ENCODE measurements at regions not wholly inside any gene's neighbourhood (a gene's known extent, or its start where the extent isn't known, plus 50 kb on each side); places are given as distances from the start of the nearest gene placed in this dataset.

DNA sequence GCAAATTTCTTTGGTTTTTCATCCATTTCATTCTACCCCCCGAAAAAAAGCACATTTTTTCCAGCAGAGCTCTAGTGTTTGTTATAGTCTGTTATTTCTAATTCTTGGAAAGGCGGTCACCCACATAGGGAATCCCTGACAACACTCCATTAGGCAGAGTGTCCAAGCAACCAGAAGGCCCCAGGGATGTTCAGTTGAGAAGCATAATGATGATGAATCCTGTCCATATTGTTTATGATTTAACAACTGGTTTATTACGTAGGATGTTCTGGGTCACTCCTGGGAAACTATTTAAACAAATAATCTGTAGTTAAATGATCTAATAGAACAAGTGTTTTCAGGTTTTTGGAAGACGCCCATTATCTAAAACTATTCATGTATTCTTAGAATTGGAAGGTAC, 388.7 kb downstream of the TNS1 start:
- Histone ChIP-seq H3K27ac (ENCODE audit: control insufficient read depth, insufficient read depth) (no peak overlapping the region), H4K20me1 (ENCODE audit: control insufficient read depth, insufficient read depth) (no peaks in the 10 kb centered on the region), H3K9me3 (replicated peaks; ENCODE audit: control insufficient read depth, insufficient read depth, low read length) (no peaks in the 10 kb centered on the region), H3K27me3 (replicated peaks in 1 of 2; ENCODE audit: control insufficient read depth in 2 of 2, insufficient read depth in 2 of 2, low read length in 1 of 2) (no peaks in the 10 kb centered on the region; a peak in 1 of 4 replicates), H3K4me2 (ENCODE audit: control insufficient read depth, insufficient read depth) (no peak overlapping the region), H3K4me3 (no peak overlapping the region), H3K4me1 (ENCODE audit: control insufficient read depth, insufficient read depth, low read length) (peaks cover 13% of the 10 kb centered on the region), H2AFZ (ENCODE audit: control insufficient read depth, low read depth, low read length) (no peak overlapping the region), H3K79me2 (ENCODE audit: control insufficient read depth, insufficient read depth, low read length) (no peaks in the 10 kb centered on the region), H3K9ac (ENCODE audit: control insufficient read depth, insufficient read depth, low read length) (no peak overlapping the region), H3K36me3 (ENCODE audit: control insufficient read depth in 2 of 2, insufficient read depth in 2 of 2, low read length in 1 of 2) (no peaks in the 10 kb centered on the region)
- in situ Hi-C loops (cut with MboI) (no loop called here), intact Hi-C loops (cut with micrococcal nuclease; ENCODE audit: unreplicated experiment) (no loop called here)
- POLR2A ChIA-PET: no interaction called here
- BruUV-seq (replicated peaks): no TSS peak
- ATAC-seq (no peak), DNase-seq (ENCODE audit: low read depth, low spot score) (no peak), FAIRE-seq (no peak)
- SMC1A ChIA-PET (ENCODE audit: uncharacterized antibody, unreplicated experiment): no interaction called here
- CTCF ChIA-PET: interaction anchor here (1.2 kb wide), 1 partner anchor 38 kb away, joined by 3 read pairs; no protein-coding TSS in a partner anchor
- 40% methylated on average over 4 of the region's 4 CpGs for WGBS (ENCODE audit: insufficient coverage, insufficient replicate concordance, low lambda C conversion rate, missing lambda C conversion rate)
- 0 out of 4 replicates have a peak, but pooled peaks of 1 of the 2 experiments have one; percentile 56 for TF ChIP-seq CEBPB (IDR thresholded peaks at IDR 0.05; ENCODE audit: borderline replicate concordance in 1 of 2, low read depth in 2 of 2, low read length in 2 of 2)
- no peak for TF ChIP-seq SRF (IDR thresholded peaks at IDR 0.05; ENCODE audit: low read depth in 2 of 2, low read length in 2 of 2)
- RAD21 ChIA-PET (ENCODE audit: unreplicated experiment): no interaction called here

DNA sequence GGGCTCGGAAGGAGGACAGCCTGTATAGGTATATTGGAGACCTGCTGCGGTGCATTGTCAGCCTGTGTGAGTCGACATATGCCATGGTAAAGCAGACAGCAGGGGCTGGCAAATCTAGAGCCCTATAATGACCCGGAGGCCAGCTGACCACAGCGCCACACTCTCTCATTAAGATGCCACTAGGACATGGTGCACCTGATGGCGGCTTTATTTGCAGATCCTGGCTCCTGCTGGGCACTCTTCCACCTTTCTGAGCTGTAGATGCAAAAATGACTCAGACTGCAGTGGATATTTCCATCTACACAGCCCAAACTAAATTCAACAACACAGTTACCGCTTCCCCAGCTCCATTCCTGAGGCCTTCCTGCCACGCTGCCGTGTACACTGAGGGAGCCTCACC, 389.9 kb downstream of the TNS1 start:
- in situ Hi-C loops (cut with MboI) (no loop called here), intact Hi-C loops (cut with micrococcal nuclease; ENCODE audit: unreplicated experiment) (no loop called here)
- RAD21 ChIA-PET (ENCODE audit: unreplicated experiment): no interaction called here
- Histone ChIP-seq H3K9ac (ENCODE audit: control insufficient read depth, insufficient read depth, low read length) (no peak overlapping the region), H3K4me2 (ENCODE audit: control insufficient read depth, insufficient read depth) (no peak overlapping the region), H2AFZ (ENCODE audit: control insufficient read depth, low read depth, low read length) (no peak overlapping the region), H3K9me3 (replicated peaks; ENCODE audit: control insufficient read depth, insufficient read depth, low read length) (no peaks in the 10 kb centered on the region), H3K4me1 (ENCODE audit: control insufficient read depth, insufficient read depth, low read length) (peaks cover 13% of the 10 kb centered on the region), H4K20me1 (ENCODE audit: control insufficient read depth, insufficient read depth) (no peaks in the 10 kb centered on the region), H3K79me2 (ENCODE audit: control insufficient read depth, insufficient read depth, low read length) (no peaks in the 10 kb centered on the region), H3K36me3 (ENCODE audit: control insufficient read depth in 2 of 2, insufficient read depth in 2 of 2, low read length in 1 of 2) (no peaks in the 10 kb centered on the region), H3K4me3 (no peak overlapping the region), H3K27ac (ENCODE audit: control insufficient read depth, insufficient read depth) (no peak overlapping the region), H3K27me3 (replicated peaks in 1 of 2; ENCODE audit: control insufficient read depth in 2 of 2, insufficient read depth in 2 of 2, low read length in 1 of 2) (no peaks in the 10 kb centered on the region; a peak in 1 of 4 replicates)
- POLR2A ChIA-PET: interaction anchor here (0.6 kb wide), 1 partner anchor 172 kb away, joined by 5 read pairs; no protein-coding TSS in a partner anchor
- SMC1A ChIA-PET (ENCODE audit: uncharacterized antibody, unreplicated experiment): no interaction called here
- DNase-seq (ENCODE audit: low read depth, low spot score) (no peak), FAIRE-seq (no peak), ATAC-seq (no peak)
- WGBS (ENCODE audit: insufficient coverage, insufficient replicate concordance, low lambda C conversion rate, missing lambda C conversion rate): 76% methylated on average over 9 of the region's 9 CpGs
- BruUV-seq (replicated peaks): no TSS peak
- CTCF ChIA-PET: no interaction called here
- TF ChIP-seq STAT1 (conservative IDR thresholded peaks at IDR 0.05): no peak
- no peak for TF ChIP-seq SREBF1 (IDR thresholded peaks at IDR 0.05; ENCODE audit: low read length)
- no peak for TF ChIP-seq RELA (IDR thresholded peaks at IDR 0.05; ENCODE audit: borderline replicate concordance, partially characterized antibody)
- no peak for TF ChIP-seq IKZF2 (IDR thresholded peaks at IDR 0.05)
- no peak for TF ChIP-seq NFXL1 (IDR thresholded peaks at IDR 0.05; ENCODE audit: borderline replicate concordance)
- no peak for TF ChIP-seq SREBF2 (IDR thresholded peaks at IDR 0.05; ENCODE audit: low read length)
- TF ChIP-seq, protein P1, sequence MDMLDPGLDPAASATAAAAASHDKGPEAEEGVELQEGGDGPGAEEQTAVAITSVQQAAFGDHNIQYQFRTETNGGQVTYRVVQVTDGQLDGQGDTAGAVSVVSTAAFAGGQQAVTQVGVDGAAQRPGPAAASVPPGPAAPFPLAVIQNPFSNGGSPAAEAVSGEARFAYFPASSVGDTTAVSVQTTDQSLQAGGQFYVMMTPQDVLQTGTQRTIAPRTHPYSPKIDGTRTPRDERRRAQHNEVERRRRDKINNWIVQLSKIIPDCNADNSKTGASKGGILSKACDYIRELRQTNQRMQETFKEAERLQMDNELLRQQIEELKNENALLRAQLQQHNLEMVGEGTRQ (IDR thresholded peaks at IDR 0.05; ENCODE audit: borderline replicate concordance, low read depth, low read length): no peak
- TF ChIP-seq SMC3 (IDR thresholded peaks at IDR 0.05; ENCODE audit: borderline replicate concordance, low read length): no peak
- no peak for TF ChIP-seq NR2F1 (conservative IDR thresholded peaks at IDR 0.05)
- TF ChIP-seq CBX3 (IDR thresholded peaks at IDR 0.05; ENCODE audit: borderline replicate concordance, low read depth): no peak
- TF ChIP-seq CHD1 (IDR thresholded peaks at IDR 0.05; ENCODE audit: low read depth, low read length): no peak
- no peak for TF ChIP-seq ATF3 (IDR thresholded peaks at IDR 0.05; ENCODE audit: borderline replicate concordance, extremely low read depth, low read depth, low read length)

All from GM12878 (cell line).